DOHH2 (cell line): ENCODE measurements at regions not wholly inside any gene's neighbourhood (a gene's known extent, or its start where the extent isn't known, plus 50 kb on each side); places are given as distances from the start of the nearest gene placed in this dataset.

Experiments used
- H3F3A ChIP-seq: fragments of 200-600 bp; sonication (generic), shearing (Covaris generic); 2 replicates; pipeline ENCODE4 v1.6.0; 2016; ENCODE audit warnings: antibody characterized with exemption, mild to moderate bottlenecking; ENCODE audit not compliant: control insufficient read depth, insufficient read depth
- H3K27ac ChIP-seq: fragments of 200-600 bp; sonication (generic); 2 replicates; pipeline ENCODE4 v1.5.1; 2014; ENCODE audit warnings: low read depth, mild to moderate bottlenecking, low read length, moderate library complexity
- H3K27me3 ChIP-seq: fragments of 200-600 bp; sonication (generic); 2 replicates; pipeline ENCODE4 v1.6.1; 2014; ENCODE audit warnings: mild to moderate bottlenecking, low read length, mixed read lengths; ENCODE audit not compliant: control insufficient read depth
- H3K36me3 ChIP-seq: fragments of 200-600 bp; sonication (generic); 2 replicates; pipeline ENCODE4 v1.6.1; 2014; ENCODE audit warnings: mild to moderate bottlenecking, low read length, moderate library complexity, mixed read lengths; ENCODE audit not compliant: control insufficient read depth
- H3K4me1 ChIP-seq: fragments of 200-600 bp; sonication (generic); 2 replicates; pipeline ENCODE4 v1.6.1; 2014; ENCODE audit warnings: mild to moderate bottlenecking, low read length, mixed read lengths; ENCODE audit not compliant: control insufficient read depth
- H3K4me2 ChIP-seq: fragments of 200-600 bp; sonication (generic); 2 replicates; pipeline ENCODE4 v1.6.0; 2014; ENCODE audit warnings: mild to moderate bottlenecking, low read length, moderate library complexity
- H3K4me3 ChIP-seq: fragments of 200-600 bp; sonication (generic); 2 replicates; pipeline ENCODE4 v1.5.1; 2014; ENCODE audit warnings: mild to moderate bottlenecking, low read length, mixed read lengths
- H3K79me2 ChIP-seq: fragments of 200-600 bp; sonication (generic); 2 replicates; pipeline ENCODE4 v1.6.1; 2014; ENCODE audit warnings: mild to moderate bottlenecking, low read length, mixed read lengths; ENCODE audit not compliant: control insufficient read depth
- H3K9me2 ChIP-seq: fragments of 200-600 bp; sonication (generic); replicated peaks from 2 replicates; pipeline ENCODE4 v1.6.1; 2014; ENCODE audit warnings: mild to moderate bottlenecking, low read length, mixed read lengths; ENCODE audit not compliant: control insufficient read depth
- H3K9me3 ChIP-seq: fragments of 200-600 bp; sonication (generic); 2 replicates; pipeline ENCODE4 v1.6.1; 2014; ENCODE audit warnings: antibody characterized with exemption, low read length, mixed read lengths; ENCODE audit not compliant: control insufficient read depth, insufficient read depth
- H4K20me1 ChIP-seq: fragments of 200-600 bp; sonication (generic); 2 replicates; pipeline ENCODE4 v1.6.0; 2014; ENCODE audit warnings: low read depth, mild to moderate bottlenecking, antibody characterized with exemption, low read length, moderate library complexity; ENCODE audit not compliant: control insufficient read depth, insufficient read depth
- CTCF ChIP-seq: fragments of 200-600 bp; sonication (generic); IDR thresholded peaks from one replicate; pipeline ENCODE4 v1.5.1; 2014; ENCODE audit warnings: antibody characterized with exemption, mild to moderate bottlenecking, low read depth, low read length; ENCODE audit not compliant: poor library complexity, severe bottlenecking
- EZH2phosphoT487 ChIP-seq: fragments of 200-600 bp; sonication (generic); IDR thresholded peaks from 2 replicates; pipeline ENCODE4 v1.6.1; 2017; ENCODE audit warnings: borderline replicate concordance, mild to moderate bottlenecking, antibody characterized with exemption, low read length, moderate library complexity, mixed read lengths

- Histone ChIP-seq H3K9me3 (no peaks in the 10 kb centered on the region), H3K4me2 (no peak overlapping the region), H3K27ac (no peak overlapping the region), H4K20me1 (no peaks in the 10 kb centered on the region), H3K4me3 (no peak overlapping the region), H3F3A (no peaks in the 10 kb centered on the region), H3K36me3 (no peaks in the 10 kb centered on the region), H3K9me2 (no peaks in the 10 kb centered on the region), H3K4me1 (no peaks in the 10 kb centered on the region), H3K27me3 (peaks cover 2% of the 10 kb centered on the region; the same call in 1 of the 2 replicates), H3K79me2 (no peaks in the 10 kb centered on the region)
- no peak for TF ChIP-seq EZH2phosphoT487
- no peak for TF ChIP-seq CTCF
Measured at GRCh38 chr12:124123296-124124000, 150.4 kb downstream of the ZNF664 start.

GRCh38 chr12:124125203-124125871, 152.3 kb downstream of the ZNF664 start:
- no peak overlapping the region for H3K27ac ChIP-seq

GRCh38 chr12:124126950-124127655, 154.1 kb downstream of the ZNF664 start:
- Histone ChIP-seq H3K9me3 (no peaks in the 10 kb centered on the region), H3K4me3 (no peak overlapping the region), H3K27me3 (peaks cover 2% of the 10 kb centered on the region; the same call in 1 of the 2 replicates), H3K36me3 (no peaks in the 10 kb centered on the region), H3K9me2 (no peaks in the 10 kb centered on the region), H3K27ac (no peak overlapping the region), H3K4me1 (no peaks in the 10 kb centered on the region), H3K4me2 (no peak overlapping the region), H3K79me2 (no peaks in the 10 kb centered on the region), H4K20me1 (no peaks in the 10 kb centered on the region), H3F3A (no peaks in the 10 kb centered on the region)
- TF ChIP-seq CTCF (no peak), EZH2phosphoT487 (no peak)

More at GRCh38 chr12:124125203-124125871, 152.3 kb downstream of the ZNF664 start:
- Histone ChIP-seq H3K9me3 (no peaks in the 10 kb centered on the region), H3F3A (no peaks in the 10 kb centered on the region), H3K9me2 (no peaks in the 10 kb centered on the region), H4K20me1 (no peaks in the 10 kb centered on the region), H3K4me1 (no peaks in the 10 kb centered on the region), H3K36me3 (no peaks in the 10 kb centered on the region), H3K4me2 (no peak overlapping the region), H3K4me3 (no peak overlapping the region), H3K27me3 (peaks cover 2% of the 10 kb centered on the region; the same call in 1 of the 2 replicates), H3K79me2 (no peaks in the 10 kb centered on the region)
- TF ChIP-seq CTCF = no peak
- TF ChIP-seq EZH2phosphoT487 = no peak
